ENCODE measurements at regions not wholly inside any gene's neighbourhood (a gene's known extent, or its start where the extent isn't known, plus 50 kb on each side); places are given as distances from the start of the nearest gene placed in this dataset.

- Mint-ChIP-seq H3K9me3 (peaks cover 4% of the 10 kb centered on the region), H3K36me3 (no peaks in the 10 kb centered on the region), H3K4me3 (no peak overlapping the region), H3K27ac (no peak overlapping the region), H3K27me3 (ENCODE audit: low read depth) (peaks cover 52% of the 10 kb centered on the region), H3K4me1 (peaks cover 10% of the 10 kb centered on the region)
- TF ChIP-seq CTCF (IDR thresholded peaks at IDR 0.05; ENCODE audit: unreplicated experiment), result no peak
- no peak for DNase-seq (ENCODE audit: low spot score in 2 of 2, unreplicated experiment in 2 of 2)
Observed at GRCh38 chr13:86830046-86830445, 841.1 kb upstream of the SLITRK5 start.

GRCh38 chr13:86831084-86831483, 840.1 kb upstream of the SLITRK5 start:
- no peak for DNase-seq (ENCODE audit: low spot score in 2 of 2, unreplicated experiment in 2 of 2)
- Mint-ChIP-seq H3K27me3 (ENCODE audit: low read depth) (peaks cover 52% of the 10 kb centered on the region), H3K27ac (no peak overlapping the region), H3K4me3 (no peak overlapping the region), H3K4me1 (peaks cover 4% of the 10 kb centered on the region), H3K36me3 (peaks cover 5% of the 10 kb centered on the region), H3K9me3 (peaks cover 13% of the 10 kb centered on the region)
- TF ChIP-seq CTCF (IDR thresholded peaks at IDR 0.05; ENCODE audit: unreplicated experiment), result no peak

GRCh38 chr13:86838411-86839120, 832.6 kb upstream of the SLITRK5 start:
- peaks cover 3% of the 10 kb centered on the region for H3K27me3 Mint-ChIP-seq (ENCODE audit: low read depth)
- no peak for TF ChIP-seq CTCF (IDR thresholded peaks at IDR 0.05; ENCODE audit: unreplicated experiment)

GRCh38 chr13:86839221-86839620, 832.0 kb upstream of the SLITRK5 start:
- Mint-ChIP-seq H3K4me3 (peak overlapping the region; percentile 28), H3K27me3 (ENCODE audit: low read depth) (no peaks in the 10 kb centered on the region), H3K9me3 (peaks cover 21% of the 10 kb centered on the region), H3K4me1 (peaks cover 16% of the 10 kb centered on the region), H3K36me3 (peaks cover 12% of the 10 kb centered on the region), H3K27ac (peak overlapping the region; percentile 70)
- no peak for DNase-seq (ENCODE audit: low spot score in 2 of 2, unreplicated experiment in 2 of 2)
- TF ChIP-seq CTCF (IDR thresholded peaks at IDR 0.05; ENCODE audit: unreplicated experiment), result no peak

More at GRCh38 chr13:86838411-86839120, 832.6 kb upstream of the SLITRK5 start:
- Mint-ChIP-seq H3K4me1 (peaks cover 16% of the 10 kb centered on the region), H3K36me3 (peaks cover 12% of the 10 kb centered on the region), H3K4me3 (peak overlapping the region; percentile 28), H3K27ac (peak overlapping the region; percentile 70), H3K9me3 (peaks cover 25% of the 10 kb centered on the region)
- no peak for DNase-seq (ENCODE audit: low spot score in 2 of 2, unreplicated experiment in 2 of 2)

GRCh38 chr13:86840250-86841191, 830.6 kb upstream of the SLITRK5 start:
- no peak overlapping the region for H3K27ac Mint-ChIP-seq

More at GRCh38 chr13:86840250-86841191, 830.6 kb upstream of the SLITRK5 start:
- no peak for DNase-seq (ENCODE audit: low spot score in 2 of 2, unreplicated experiment in 2 of 2)
- Mint-ChIP-seq H3K27me3 (ENCODE audit: low read depth) (no peaks in the 10 kb centered on the region), H3K4me1 (peaks cover 16% of the 10 kb centered on the region), H3K4me3 (no peak overlapping the region), H3K9me3 (peaks cover 17% of the 10 kb centered on the region), H3K36me3 (peaks cover 9% of the 10 kb centered on the region)
- no peak for TF ChIP-seq CTCF (IDR thresholded peaks at IDR 0.05; ENCODE audit: unreplicated experiment)

All from mesothelial cell of epicardium (in vitro differentiated cells).